Stomach smooth muscle (tissue), 2 donors: ENCODE measurements at regions not wholly inside any gene's neighbourhood (a gene's known extent, or its start where the extent isn't known, plus 50 kb on each side); places are given as distances from the start of the nearest gene placed in this dataset.
"Not testable (repeated sequence)": the region's sequence is repeated elsewhere in the genome, so short reads cannot be mapped to it uniquely, and the experiment has no call there.

Source experiments
- H3K27ac ChIP-seq: one replicate; pipeline ENCODE4 v1.7.0; 2013; ENCODE audit warnings: mild to moderate bottlenecking, low read length, inconsistent platforms
- H3K27me3 ChIP-seq, 2 donors: one replicate each; pipeline ENCODE4 v1.7.0; 2013; ENCODE audit warnings: low read length in 2 of 2; ENCODE audit not compliant: insufficient read depth in 2 of 2, control insufficient read depth in 1 of 2
- H3K36me3 ChIP-seq, 2 donors: one replicate each; pipeline ENCODE4 v1.7.0; 2013; ENCODE audit warnings: low read length in 2 of 2; ENCODE audit not compliant: control insufficient read depth in 2 of 2, insufficient read depth in 2 of 2
- H3K4me1 ChIP-seq: one replicate; pipeline ENCODE4 v1.7.0; 2013; ENCODE audit warnings: low read length; ENCODE audit not compliant: control insufficient read depth, insufficient read depth
- H3K4me3 ChIP-seq, 2 donors: one replicate each; pipeline ENCODE4 v1.7.0; 2013; ENCODE audit warnings: low read length in 2 of 2
- H3K9ac ChIP-seq, 2 donors: one replicate each; pipeline ENCODE4 v1.7.0; 2013; ENCODE audit warnings: low read length in 2 of 2, mild to moderate bottlenecking in 1 of 2
- H3K9me3 ChIP-seq, 2 donors: one replicate each; pipeline ENCODE4 v1.7.0; 2013; ENCODE audit warnings: low read length in 2 of 2; ENCODE audit not compliant: control insufficient read depth in 2 of 2
- donor health status: healthy.
- donor health status: Pancreatic carcinoma.

DNA sequence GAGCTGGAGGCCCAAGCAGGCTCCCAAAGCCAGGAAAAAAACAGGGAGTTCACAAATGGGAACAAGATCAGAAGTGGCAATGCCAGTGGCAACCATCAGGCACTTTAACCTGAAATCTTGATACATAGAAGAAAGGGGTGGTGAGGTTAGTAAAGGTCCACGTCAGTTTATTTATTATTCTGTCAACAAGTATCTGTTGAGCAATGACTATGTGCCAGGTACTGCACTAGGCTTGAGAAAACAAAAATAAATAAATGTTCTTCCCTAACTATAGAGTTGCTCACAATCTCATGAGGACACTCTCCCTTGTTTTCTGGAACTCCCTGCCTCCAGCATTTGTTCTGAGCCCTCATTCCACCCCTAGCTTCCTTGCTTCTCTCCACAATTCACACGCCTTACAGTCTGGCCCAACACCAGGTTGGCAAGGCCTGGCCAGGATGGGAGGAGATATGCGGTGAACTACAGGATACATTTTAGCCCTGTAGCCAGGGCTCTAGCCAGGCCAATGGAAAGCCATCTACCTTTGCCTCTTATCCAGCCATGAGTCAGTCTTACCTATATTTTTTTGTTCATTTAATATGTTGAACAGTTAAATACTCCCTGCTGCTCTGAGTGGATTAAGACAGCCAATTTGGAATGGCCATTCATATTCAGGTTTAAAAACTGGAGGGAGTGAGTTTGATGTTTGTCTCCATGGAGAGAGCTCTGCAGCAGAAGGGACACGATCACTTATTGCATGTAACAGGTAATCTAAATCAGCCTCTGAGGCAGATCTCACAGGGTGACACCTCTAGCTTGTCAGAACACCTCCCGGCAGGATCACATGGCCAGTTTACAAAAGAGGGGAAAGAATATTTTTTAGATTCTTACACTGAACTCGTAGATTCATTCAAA, 161.9 kb upstream of the ATP11B start:
- Histone ChIP-seq H3K27me3 (no peaks in the 10 kb centered on the region), H3K4me3 (no peak overlapping the region), H3K36me3 (no peaks in the 10 kb centered on the region), H3K4me1 (no peaks in the 10 kb centered on the region), H3K27ac (no peak overlapping the region), H3K9me3 (no peaks in the 10 kb centered on the region), H3K9ac (no peak overlapping the region)

DNA sequence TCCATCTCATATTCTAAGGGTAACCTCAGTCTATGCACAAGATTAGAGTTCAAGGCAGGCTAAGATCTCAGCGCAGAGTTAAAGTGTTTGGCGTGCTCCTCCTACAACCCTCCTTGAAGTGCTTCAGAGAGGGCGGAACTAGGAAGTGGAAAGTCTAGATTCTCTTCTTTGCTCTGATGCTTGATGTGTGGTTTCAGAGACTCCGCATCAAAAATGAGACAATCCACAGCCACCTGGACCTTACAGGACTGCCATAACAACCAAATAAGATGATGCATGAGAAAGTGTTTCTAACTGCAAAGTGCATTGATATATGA, 161.3 kb upstream of the ATP11B start:
- H3K27me3 ChIP-seq: no peaks in the 10 kb centered on the region
- no peak overlapping the region for H3K4me3 ChIP-seq
- H3K4me1 ChIP-seq: no peaks in the 10 kb centered on the region
- H3K36me3 ChIP-seq: no peaks in the 10 kb centered on the region
- no peaks in the 10 kb centered on the region for H3K9me3 ChIP-seq
- H3K27ac ChIP-seq: no peak overlapping the region
- no peak overlapping the region for H3K9ac ChIP-seq

DNA sequence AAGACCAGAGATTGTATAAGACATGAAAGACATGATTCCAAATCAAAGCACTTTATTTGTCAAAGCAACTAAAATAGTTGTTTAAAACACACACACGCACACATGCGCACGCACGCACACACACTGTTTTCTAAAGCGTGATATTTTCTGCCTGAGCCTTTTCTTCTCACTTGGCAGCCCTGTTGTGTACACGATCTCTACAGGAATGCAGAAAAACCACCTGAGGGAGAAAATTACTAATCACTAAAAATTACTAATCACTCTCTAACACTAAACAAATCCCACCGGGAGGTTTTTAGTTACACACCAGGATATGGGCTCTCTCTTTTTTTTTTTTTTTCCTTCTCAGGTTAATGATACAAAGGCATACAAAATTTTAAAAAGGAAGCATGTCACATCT, 160.1 kb upstream of the ATP11B start:
- Histone ChIP-seq H3K27ac (no peak overlapping the region), H3K9me3 (no peaks in the 10 kb centered on the region), H3K27me3 (no peaks in the 10 kb centered on the region), H3K4me1 (no peaks in the 10 kb centered on the region), H3K36me3 (no peaks in the 10 kb centered on the region), H3K9ac (no peak overlapping the region), H3K4me3 (no peak overlapping the region)

DNA sequence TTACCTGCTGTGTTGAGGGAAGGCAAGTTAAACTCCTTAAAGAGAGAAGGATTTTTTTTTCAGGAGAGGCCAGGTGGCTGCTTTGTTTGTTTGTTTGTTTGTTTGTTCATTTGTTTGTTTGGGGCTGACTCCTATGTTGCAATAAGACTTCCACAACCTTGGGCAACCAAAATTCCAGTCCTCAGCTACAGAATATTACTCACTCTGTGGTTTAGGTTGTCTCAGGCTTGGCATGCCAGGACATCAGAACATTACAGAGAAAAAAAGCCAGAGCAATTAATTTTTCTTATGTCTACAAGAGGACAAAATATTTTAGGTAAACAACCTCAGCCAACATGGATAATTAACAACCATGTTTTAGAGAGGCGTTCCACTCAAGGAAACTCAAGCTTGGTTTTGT, 156.7 kb upstream of the ATP11B start:
- H3K36me3 ChIP-seq: no peaks in the 10 kb centered on the region
- H3K4me3 ChIP-seq: no peak overlapping the region
- H3K27me3 ChIP-seq: no peaks in the 10 kb centered on the region
- no peaks in the 10 kb centered on the region for H3K9me3 ChIP-seq
- no peak overlapping the region for H3K9ac ChIP-seq
- H3K4me1 ChIP-seq: no peaks in the 10 kb centered on the region
- no peak overlapping the region for H3K27ac ChIP-seq

DNA sequence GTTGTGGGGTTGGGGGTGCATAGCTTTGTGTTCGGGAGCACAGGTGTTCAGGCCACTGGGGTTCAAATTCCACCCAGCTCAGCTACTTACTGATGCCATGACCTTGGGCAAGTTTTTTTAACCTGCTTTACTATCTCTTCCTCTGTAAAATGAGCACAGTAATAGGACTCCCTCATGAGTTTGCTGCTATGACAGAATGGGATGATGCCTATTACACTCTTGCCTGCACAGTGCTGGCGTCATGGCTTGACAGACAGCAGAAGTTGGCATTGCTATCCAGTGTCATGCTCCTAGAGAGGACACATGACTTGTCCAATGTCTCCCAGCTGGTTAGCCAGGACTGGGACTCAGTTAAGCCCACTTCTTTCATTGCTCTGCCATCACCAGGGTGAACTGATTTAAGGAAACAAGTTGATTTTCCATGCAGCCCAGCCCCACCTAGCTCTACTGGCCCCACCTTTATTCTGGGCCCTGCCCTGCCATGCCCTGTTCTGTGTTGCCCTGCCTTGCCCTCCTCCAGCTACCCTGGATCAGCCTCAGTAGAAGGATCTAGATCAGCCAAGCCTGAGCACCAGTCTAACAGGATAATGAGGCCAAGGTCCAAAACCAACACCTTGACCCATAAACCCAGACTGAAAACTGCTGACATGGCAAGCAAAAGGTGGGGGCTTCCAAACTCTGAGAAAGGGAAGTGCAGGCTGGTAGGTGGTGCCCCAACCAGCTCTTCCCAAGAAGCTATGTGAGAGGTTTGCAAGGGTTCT, 155.8 kb upstream of the ATP11B start:
- Histone ChIP-seq H3K36me3 (no peaks in the 10 kb centered on the region), H3K4me1 (no peaks in the 10 kb centered on the region), H3K4me3 (no peak overlapping the region), H3K9ac (no peak overlapping the region), H3K9me3 (no peaks in the 10 kb centered on the region), H3K27ac (no peak overlapping the region), H3K27me3 (no peaks in the 10 kb centered on the region)

DNA sequence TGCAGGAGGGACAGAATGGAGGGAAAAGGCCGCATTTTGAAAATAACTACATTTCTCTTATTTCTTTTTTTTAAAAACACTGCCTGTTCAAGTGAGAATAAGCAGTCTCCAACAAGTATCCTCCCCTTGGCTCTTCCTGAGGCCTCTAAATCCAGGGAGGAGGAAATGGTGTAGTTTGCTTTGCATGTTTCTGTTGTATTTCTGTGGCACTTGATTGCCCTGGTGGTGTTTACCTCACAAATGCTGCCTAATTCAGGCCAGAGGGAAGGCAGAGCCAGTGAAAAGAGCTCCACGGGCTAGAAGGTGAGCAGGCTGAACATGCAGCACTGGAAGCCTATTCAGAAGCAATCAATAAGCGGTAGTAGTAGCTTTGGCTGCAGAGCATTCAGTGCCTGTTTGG, 149.3 kb upstream of the ATP11B start:
- Histone ChIP-seq H3K27me3 (no peaks in the 10 kb centered on the region), H3K4me3 (no peak overlapping the region), H3K9me3 (no peaks in the 10 kb centered on the region), H3K9ac (no peak overlapping the region), H3K4me1 (no peaks in the 10 kb centered on the region), H3K36me3 (no peaks in the 10 kb centered on the region), H3K27ac (no peak overlapping the region)

DNA sequence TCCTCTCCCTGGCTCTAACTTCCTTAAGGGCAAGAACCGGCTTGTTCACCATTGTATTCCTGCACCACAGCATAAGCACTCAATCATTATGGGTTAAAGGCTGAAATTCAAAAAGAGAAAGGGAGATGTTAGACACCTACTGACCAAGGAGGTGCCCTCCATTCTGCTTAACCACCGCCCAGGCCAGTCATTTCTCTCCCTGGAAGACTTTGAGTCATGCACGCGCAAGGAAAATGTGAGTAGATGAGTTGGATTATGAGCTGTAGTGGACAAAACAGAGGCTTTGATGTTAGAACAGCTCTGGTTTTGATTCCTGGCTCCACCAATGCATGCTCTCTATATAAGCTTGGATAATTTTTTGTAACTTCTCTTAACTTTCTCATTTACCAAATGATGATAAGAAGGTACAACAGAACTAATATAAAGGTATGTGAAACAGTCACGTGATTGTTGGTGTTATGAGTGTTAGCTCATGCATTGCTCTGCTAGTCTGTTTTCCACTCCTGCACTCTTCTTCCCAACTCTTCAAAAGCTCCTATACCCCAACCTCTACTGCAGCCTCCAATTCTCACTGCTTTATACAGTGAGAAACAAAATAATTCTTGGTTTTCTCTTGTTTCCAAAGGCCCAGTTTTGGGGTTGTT, 148.4 kb upstream of the ATP11B start:
- Histone ChIP-seq H3K27me3 (no peaks in the 10 kb centered on the region), H3K4me3 (no peak overlapping the region), H3K9ac (no peak overlapping the region), H3K27ac (no peak overlapping the region), H3K9me3 (no peaks in the 10 kb centered on the region), H3K4me1 (no peaks in the 10 kb centered on the region), H3K36me3 (no peaks in the 10 kb centered on the region)

DNA sequence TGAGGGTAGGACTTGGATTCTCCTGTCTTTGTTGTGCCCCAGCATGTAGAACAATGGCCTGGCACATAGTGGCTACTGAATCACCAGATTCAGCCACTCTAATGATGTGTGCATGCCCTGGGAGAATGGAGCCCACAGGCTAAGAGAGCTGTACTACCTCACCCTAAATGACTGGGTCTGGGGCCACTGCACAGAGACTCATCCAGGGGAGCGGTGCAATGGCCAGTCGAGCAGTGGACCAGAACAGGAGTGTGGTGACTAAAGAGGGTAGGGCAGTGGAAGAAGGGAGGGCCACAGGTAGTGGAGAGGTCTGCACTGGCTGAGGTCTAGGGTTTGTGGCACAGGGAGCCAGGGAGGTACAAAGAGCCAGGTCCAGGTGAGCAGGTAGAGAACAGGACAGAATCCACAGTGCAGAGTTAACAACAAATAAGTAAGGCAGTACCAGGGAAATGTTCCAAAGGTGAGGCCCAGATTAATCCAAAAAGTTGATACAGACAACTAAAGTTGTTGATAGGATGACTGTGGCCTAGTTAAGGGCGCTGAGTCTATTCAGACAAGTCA, 142.7 kb upstream of the ATP11B start:
- H3K27ac ChIP-seq: no peak overlapping the region
- H3K4me1 ChIP-seq: no peaks in the 10 kb centered on the region

DNA sequence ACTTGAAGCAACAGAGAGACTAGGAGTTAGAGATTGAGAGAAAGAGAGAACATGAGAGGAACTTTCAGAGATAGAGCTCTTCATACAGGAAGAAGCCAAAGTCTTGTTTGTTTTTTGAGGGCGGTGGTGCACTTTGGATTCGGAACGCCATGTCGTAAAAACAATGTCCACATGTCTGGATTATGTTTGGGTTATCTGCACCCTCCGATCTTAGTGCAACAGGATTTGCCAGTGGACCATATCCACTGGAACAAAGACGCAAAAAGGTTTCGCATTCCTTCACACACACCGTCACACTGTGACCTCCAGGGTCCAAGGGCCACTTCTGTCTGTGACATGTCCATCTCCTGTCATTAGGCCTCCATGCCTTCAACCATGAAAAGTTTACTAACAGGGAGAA, 141.8 kb upstream of the ATP11B start:
- H3K4me1 ChIP-seq: no peaks in the 10 kb centered on the region
- no peaks in the 10 kb centered on the region for H3K9me3 ChIP-seq
- no peaks in the 10 kb centered on the region for H3K27me3 ChIP-seq
- no peak overlapping the region for H3K9ac ChIP-seq
- H3K4me3 ChIP-seq: no peak overlapping the region
- no peaks in the 10 kb centered on the region for H3K36me3 ChIP-seq
- H3K27ac ChIP-seq: no peak overlapping the region

More for the DNA sequence above, 142.7 kb upstream of the ATP11B start:
- H3K9ac ChIP-seq: no peak overlapping the region
- H3K9me3 ChIP-seq: no peaks in the 10 kb centered on the region
- no peak overlapping the region for H3K4me3 ChIP-seq
- no peaks in the 10 kb centered on the region for H3K27me3 ChIP-seq
- H3K36me3 ChIP-seq: no peaks in the 10 kb centered on the region

DNA sequence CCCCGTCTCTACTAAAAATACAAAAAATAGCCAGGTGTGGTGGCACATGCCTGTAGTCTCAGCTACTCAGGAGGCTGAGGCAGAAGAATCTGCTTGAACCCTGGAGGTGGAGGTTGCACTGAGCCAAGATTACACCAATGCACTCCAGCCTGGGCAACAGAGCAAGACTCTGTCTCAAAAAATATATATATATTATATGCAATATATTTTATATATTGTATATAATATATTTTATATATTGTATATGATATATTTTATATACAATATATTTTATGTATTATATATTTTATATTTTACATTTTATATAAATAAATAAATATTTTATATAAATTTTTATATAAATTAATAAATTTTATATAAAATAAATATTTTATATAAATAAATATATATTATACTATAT, 140.2 kb upstream of the ATP11B start:
- H3K27me3 ChIP-seq, H3K27ac ChIP-seq, H3K9me3 ChIP-seq, H3K36me3 ChIP-seq, H3K9ac ChIP-seq, H3K4me3 ChIP-seq, H3K4me1 ChIP-seq: not testable (repeated sequence)
